HEK293 (cell line): ENCODE measurements at regions not wholly inside any gene's neighbourhood (a gene's known extent, or its start where the extent isn't known, plus 50 kb on each side); places are given as distances from the start of the nearest gene placed in this dataset.

Source experiments
- CTCF ChIA-PET: fragments of 350-600 bp; formaldehyde crosslinking; extraction: SDS; loops from one replicate; lab custom pipeline; 2021; ENCODE audit warnings: antibody characterized with exemption; lab: Yijun Ruan, JAX
- POLR2A ChIA-PET: fragments of 300-600 bp; formaldehyde crosslinking; extraction: SDS; loops from one replicate; lab custom pipeline; 2020; ENCODE audit warnings: antibody characterized with exemption, inconsistent platforms; lab: Yijun Ruan, JAX
- H3K27ac ChIP-seq: fragments of 200-500 bp; sonication (Bioruptor generic); 2 replicates; pipeline ENCODE4 v1.5.1; 2014; ENCODE audit warnings: low read depth, low read length, control low read depth, inconsistent platforms; ENCODE audit errors: extremely low read depth
- H3K36me3 ChIP-seq, 2 experiments: fragments of 200-500 bp in 1 of 2; sonication (Bioruptor generic) in 1 of 2; 1 replicate in 1 of 2; 2 replicates in 1 of 2; pipeline ENCODE4 v1.5.1; 2014 to 2017; ENCODE audit warnings: inconsistent platforms in 2 of 2, low read length in 2 of 2; ENCODE audit not compliant: control insufficient read depth in 2 of 2, insufficient read depth in 1 of 2
- H3K4me1 ChIP-seq: fragments of 200-500 bp; sonication (Bioruptor generic); 2 replicates; pipeline ENCODE4 v1.5.1; 2014; ENCODE audit warnings: mild to moderate bottlenecking, low read length, inconsistent platforms; ENCODE audit not compliant: control insufficient read depth, insufficient read depth
- H3K4me3 ChIP-seq: 2 replicates; pipeline ENCODE4 v1.5.1; 2011; ENCODE audit warnings: low read depth, mild to moderate bottlenecking, control low read depth, low read length, moderate library complexity
- H3K9me3 ChIP-seq: fragments of 200-500 bp; sonication (Bioruptor generic); 2 replicates; pipeline ENCODE4 v1.5.1; 2014; ENCODE audit warnings: low read depth, low read length, inconsistent platforms; ENCODE audit not compliant: control insufficient read depth, insufficient read depth
- BCL11A ChIP-seq: fragments of 450-650 bp; formaldehyde crosslinking; IDR thresholded peaks from 2 replicates; pipeline ENCODE4 v1.5.1; 2016; ENCODE audit warnings: low read depth, missing biosample characterization, missing genetic modification characterization
- KLF9 ChIP-seq: fragments of 450-650 bp; formaldehyde crosslinking; IDR thresholded peaks from 2 replicates; pipeline ENCODE4 v1.5.1; 2016; ENCODE audit warnings: missing biosample characterization, missing genetic modification characterization, low read depth
- MZF1 ChIP-seq: fragments of 450-650 bp; formaldehyde crosslinking; IDR thresholded peaks from 2 replicates; pipeline ENCODE4 v1.5.1; 2017; ENCODE audit warnings: missing biosample characterization, missing genetic modification characterization, borderline replicate concordance
- OSR2 ChIP-seq: fragments of 450-650 bp; formaldehyde crosslinking; IDR thresholded peaks from 2 replicates; pipeline ENCODE4 v1.5.1; 2016; ENCODE audit warnings: missing biosample characterization, missing genetic modification characterization
- OVOL3 ChIP-seq: fragments of 450-650 bp; formaldehyde crosslinking; IDR thresholded peaks from 2 replicates; pipeline ENCODE4 v1.5.1; 2016; ENCODE audit warnings: missing biosample characterization, missing genetic modification characterization
- REPIN1 ChIP-seq: fragments of 450-650 bp; formaldehyde crosslinking; IDR thresholded peaks from 2 replicates; pipeline ENCODE4 v1.5.1; 2017; ENCODE audit warnings: missing biosample characterization, missing genetic modification characterization, low read depth
- ZBTB21 ChIP-seq: fragments of 450-650 bp; formaldehyde crosslinking; IDR thresholded peaks from 2 replicates; pipeline ENCODE4 v1.5.1; 2017; ENCODE audit warnings: missing biosample characterization, missing genetic modification characterization
- ZFHX2 ChIP-seq: fragments of 450-650 bp; formaldehyde crosslinking; conservative IDR thresholded peaks from 2 replicates; pipeline ENCODE4 v1.5.1; 2016; ENCODE audit warnings: missing biosample characterization, missing genetic modification characterization
- ZNF114 ChIP-seq: fragments of 450-650 bp; formaldehyde crosslinking; IDR thresholded peaks from 2 replicates; pipeline ENCODE4 v1.5.0; 2017; ENCODE audit warnings: missing biosample characterization, missing genetic modification characterization
- ZNF16 ChIP-seq: fragments of 450-650 bp; formaldehyde crosslinking; IDR thresholded peaks from 2 replicates; pipeline ENCODE4 v1.5.1; 2016; ENCODE audit warnings: low read depth, missing biosample characterization, missing genetic modification characterization
- ZNF169 ChIP-seq: fragments of 450-650 bp; formaldehyde crosslinking; IDR thresholded peaks from 2 replicates; pipeline ENCODE4 v1.5.1; 2016; ENCODE audit warnings: missing biosample characterization, missing genetic modification characterization
- ZNF175 ChIP-seq: fragments of 450-650 bp; formaldehyde crosslinking; IDR thresholded peaks from 2 replicates; pipeline ENCODE4 v1.5.1; 2016; ENCODE audit warnings: missing biosample characterization, missing genetic modification characterization
- ZNF2 ChIP-seq: fragments of 450-650 bp; formaldehyde crosslinking; IDR thresholded peaks from 2 replicates; pipeline ENCODE4 v1.5.1; 2016; ENCODE audit warnings: missing biosample characterization, missing genetic modification characterization
- ZNF214 ChIP-seq: fragments of 450-650 bp; formaldehyde crosslinking; IDR thresholded peaks from 2 replicates; pipeline ENCODE4 v1.5.1; 2017; ENCODE audit warnings: missing biosample characterization, mild to moderate bottlenecking, missing genetic modification characterization, borderline replicate concordance
- ZNF24 ChIP-seq: fragments of 450-650 bp; formaldehyde crosslinking; IDR thresholded peaks from 2 replicates; pipeline ENCODE4 v1.5.1; 2016; ENCODE audit warnings: missing biosample characterization, missing genetic modification characterization
- ZNF274 ChIP-seq, 2 experiments: fragments of 200-500 bp in 1 of 2; fragments of 450-650 bp in 1 of 2; sonication (Bioruptor generic) in 1 of 2; formaldehyde crosslinking in 1 of 2; IDR thresholded peaks; 2 replicates each; pipeline versions ENCODE4 v1.5.1 to v1.6.1; 2014 to 2016; ENCODE audit warnings: borderline replicate concordance in 1 of 2, inconsistent platforms in 1 of 2, low read length in 1 of 2, missing biosample characterization in 1 of 2, missing genetic modification characterization in 1 of 2
- ZNF354C ChIP-seq: fragments of 450-650 bp; formaldehyde crosslinking; IDR thresholded peaks from 2 replicates; pipeline ENCODE4 v1.5.1; 2016; ENCODE audit warnings: missing biosample characterization, missing genetic modification characterization, low read depth, borderline replicate concordance
- ZNF366 ChIP-seq: fragments of 450-650 bp; formaldehyde crosslinking; conservative IDR thresholded peaks from 2 replicates; pipeline ENCODE4 v1.5.1; 2016; ENCODE audit warnings: missing biosample characterization, missing genetic modification characterization
- ZNF529 ChIP-seq: fragments of 450-650 bp; formaldehyde crosslinking; IDR thresholded peaks from 2 replicates; pipeline ENCODE4 v1.5.1; 2017; ENCODE audit warnings: missing genetic modification characterization, missing biosample characterization; ENCODE audit not compliant: insufficient replicate concordance
- ZNF544 ChIP-seq: fragments of 450-650 bp; formaldehyde crosslinking; IDR thresholded peaks from 2 replicates; pipeline ENCODE4 v1.5.0; 2017; ENCODE audit warnings: missing biosample characterization, missing genetic modification characterization
- ZNF830 ChIP-seq: fragments of 450-650 bp; IDR thresholded peaks from 2 replicates; pipeline ENCODE4 v1.5.0; 2018; ENCODE audit warnings: missing biosample characterization, missing genetic modification characterization, low read depth, mild to moderate bottlenecking, moderate library complexity
- TF ChIP-seq, protein P1 (sequence below): fragments of 450-650 bp; formaldehyde crosslinking; IDR thresholded peaks from 2 replicates; pipeline ENCODE4 v1.5.1; 2016; ENCODE audit warnings: missing biosample characterization, missing genetic modification characterization
- TF ChIP-seq, protein P2 (sequence below): fragments of 450-650 bp; formaldehyde crosslinking; IDR thresholded peaks from 2 replicates; pipeline ENCODE4 v1.5.1; 2017; ENCODE audit warnings: missing biosample characterization, missing genetic modification characterization
- TF ChIP-seq, protein P3 (sequence below): fragments of 450-650 bp; formaldehyde crosslinking; IDR thresholded peaks from 2 replicates; pipeline ENCODE4 v1.5.1; 2016; ENCODE audit warnings: missing biosample characterization, missing genetic modification characterization

DNA sequence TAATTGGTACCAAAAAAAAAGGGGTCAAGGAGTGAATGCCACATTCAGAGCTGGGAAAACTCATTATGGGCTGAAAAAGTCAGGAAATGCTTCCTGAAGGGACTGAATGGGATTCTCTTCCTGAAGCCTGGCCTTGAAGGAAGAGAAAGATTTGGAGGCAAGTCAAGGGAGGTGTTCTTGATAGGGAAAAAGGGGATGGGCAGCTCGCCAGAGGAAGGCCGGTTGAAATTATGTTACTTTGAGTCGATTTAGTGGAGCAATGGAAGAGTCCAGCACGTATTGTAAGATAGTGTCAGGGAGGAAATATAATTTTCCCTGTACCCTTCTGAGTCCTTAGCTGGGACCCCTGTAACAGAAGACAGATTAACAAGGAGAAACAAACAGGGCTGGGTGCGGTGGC lies 94.1 kb upstream of the CALM2 start:
- Histone ChIP-seq H3K4me3 (no peak overlapping the region), H3K36me3 (no peaks in the 10 kb centered on the region), H3K9me3 (no peaks in the 10 kb centered on the region), H3K27ac (no peak overlapping the region), H3K4me1 (peaks cover 4% of the 10 kb centered on the region; the same call in 1 of the 2 replicates)
- POLR2A ChIA-PET, result no interaction called here
- TF ChIP-seq ZFHX2 (no peak), ZNF274 (IDR thresholded peaks at IDR 0.05; ENCODE audit: low read length) (no peak), ZNF274 (tag by site-specific recombination; IDR thresholded peaks at IDR 0.05; ENCODE audit: borderline replicate concordance) (no peak), ZNF2 (tag by site-specific recombination) (no peak), ZNF169 (tag by site-specific recombination) (no peak), MZF1 (no peak), ZNF214 (tag by site-specific recombination) (no peak), ZNF366 (tag by site-specific recombination) (no peak), OVOL3 (tag by site-specific recombination) (no peak), ZBTB21 (tag by site-specific recombination) (no peak), ZNF529 (tag by site-specific recombination) (no peak), REPIN1 (tag by site-specific recombination) (no peak), ZNF830 (tag by site-specific recombination) (no peak), ZNF544 (tag by site-specific recombination) (no peak), ZNF175 (tag by site-specific recombination) (no peak)
- TF ChIP-seq, protein P1, sequence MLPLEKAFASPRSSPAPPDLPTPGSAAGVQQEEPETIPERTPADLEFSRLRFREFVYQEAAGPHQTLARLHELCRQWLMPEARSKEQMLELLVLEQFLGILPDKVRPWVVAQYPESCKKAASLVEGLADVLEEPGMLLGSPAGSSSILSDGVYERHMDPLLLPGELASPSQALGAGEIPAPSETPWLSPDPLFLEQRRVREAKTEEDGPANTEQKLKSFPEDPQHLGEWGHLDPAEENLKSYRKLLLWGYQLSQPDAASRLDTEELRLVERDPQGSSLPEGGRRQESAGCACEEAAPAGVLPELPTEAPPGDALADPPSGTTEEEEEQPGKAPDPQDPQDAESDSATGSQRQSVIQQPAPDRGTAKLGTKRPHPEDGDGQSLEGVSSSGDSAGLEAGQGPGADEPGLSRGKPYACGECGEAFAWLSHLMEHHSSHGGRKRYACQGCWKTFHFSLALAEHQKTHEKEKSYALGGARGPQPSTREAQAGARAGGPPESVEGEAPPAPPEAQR (tag by site-specific recombination), result no peak
- CTCF ChIA-PET, result interaction anchor here (0.6 to 4.9 kb wide), 4 partner anchors 56 to 263 kb away, joined by 3 to 33 read pairs (median 4); no protein-coding TSS in a partner anchor

DNA sequence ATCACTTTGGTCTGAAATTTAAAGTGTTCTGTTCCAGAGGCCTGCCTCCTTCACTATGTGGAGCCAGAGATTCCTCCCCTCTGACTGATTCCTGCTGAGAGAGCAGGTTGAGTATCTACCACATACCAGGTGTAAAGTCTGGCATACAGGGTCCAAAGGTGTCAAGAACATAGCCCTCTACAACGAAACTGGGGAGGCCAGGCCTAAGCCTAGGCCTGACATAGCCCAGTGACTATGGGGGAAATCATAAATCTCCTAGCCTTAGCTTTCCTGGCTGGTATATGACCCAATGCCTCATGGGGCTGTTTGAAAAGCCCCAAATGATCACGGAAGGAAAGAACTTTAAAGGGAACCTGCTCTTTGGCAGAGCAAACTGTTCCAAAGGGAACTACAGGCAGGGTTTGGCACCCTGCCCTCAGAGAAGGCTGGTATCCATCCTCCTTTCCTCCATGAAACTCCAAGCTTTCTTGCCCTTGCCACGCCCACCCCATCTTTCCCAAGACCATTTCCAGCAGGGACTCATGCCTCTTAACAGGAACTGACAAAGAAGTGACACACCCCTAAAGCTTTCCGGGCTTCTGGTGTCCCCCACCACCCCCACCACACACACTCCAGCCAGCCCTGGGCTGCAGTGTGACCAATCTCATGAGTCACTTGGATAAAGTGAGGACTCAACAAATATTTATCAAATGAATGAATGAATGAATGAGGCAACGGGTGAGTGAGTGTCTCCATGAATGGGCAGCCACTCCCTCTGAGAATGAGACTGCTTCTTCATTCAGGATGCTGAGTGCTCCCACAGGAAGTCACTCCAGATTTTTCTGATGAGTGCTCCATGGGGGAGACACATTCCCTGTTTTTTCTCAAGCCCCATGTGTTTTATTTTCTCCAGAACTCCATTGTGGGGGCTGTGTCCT lies 93.3 kb upstream of the CALM2 start:
- ChIA-PET POLR2A (no interaction called here), CTCF (interaction anchor here (0.7 to 1.4 kb wide), 6 partner anchors 9 to 279 kb away, joined by 3 to 4 read pairs (median 3); no protein-coding TSS in a partner anchor)
- no peak overlapping the region for H3K27ac ChIP-seq
- no peaks in the 10 kb centered on the region for H3K9me3 ChIP-seq
- no peaks in the 10 kb centered on the region for H3K36me3 ChIP-seq
- peaks cover 8% of the 10 kb centered on the region; the same call in 1 of the 2 replicates for H3K4me1 ChIP-seq
- H3K4me3 ChIP-seq, result no peak overlapping the region
- TF ChIP-seq, protein P2, sequence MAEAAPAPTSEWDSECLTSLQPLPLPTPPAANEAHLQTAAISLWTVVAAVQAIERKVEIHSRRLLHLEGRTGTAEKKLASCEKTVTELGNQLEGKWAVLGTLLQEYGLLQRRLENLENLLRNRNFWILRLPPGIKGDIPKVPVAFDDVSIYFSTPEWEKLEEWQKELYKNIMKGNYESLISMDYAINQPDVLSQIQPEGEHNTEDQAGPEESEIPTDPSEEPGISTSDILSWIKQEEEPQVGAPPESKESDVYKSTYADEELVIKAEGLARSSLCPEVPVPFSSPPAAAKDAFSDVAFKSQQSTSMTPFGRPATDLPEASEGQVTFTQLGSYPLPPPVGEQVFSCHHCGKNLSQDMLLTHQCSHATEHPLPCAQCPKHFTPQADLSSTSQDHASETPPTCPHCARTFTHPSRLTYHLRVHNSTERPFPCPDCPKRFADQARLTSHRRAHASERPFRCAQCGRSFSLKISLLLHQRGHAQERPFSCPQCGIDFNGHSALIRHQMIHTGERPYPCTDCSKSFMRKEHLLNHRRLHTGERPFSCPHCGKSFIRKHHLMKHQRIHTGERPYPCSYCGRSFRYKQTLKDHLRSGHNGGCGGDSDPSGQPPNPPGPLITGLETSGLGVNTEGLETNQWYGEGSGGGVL (tag by site-specific recombination), result peak; percentile 72
- TF ChIP-seq ZNF354C (tag by site-specific recombination) (no peak), BCL11A (tag by site-specific recombination) (no peak), ZNF24 (peak; percentile 42; the same call in 1 of the 2 replicates), ZNF114 (tag by site-specific recombination) (no peak), OSR2 (tag by site-specific recombination) (no peak), KLF9 (tag by site-specific recombination) (peak; percentile 61; the same call in 1 of the 2 replicates), ZNF16 (no peak)
- TF ChIP-seq, protein P3, sequence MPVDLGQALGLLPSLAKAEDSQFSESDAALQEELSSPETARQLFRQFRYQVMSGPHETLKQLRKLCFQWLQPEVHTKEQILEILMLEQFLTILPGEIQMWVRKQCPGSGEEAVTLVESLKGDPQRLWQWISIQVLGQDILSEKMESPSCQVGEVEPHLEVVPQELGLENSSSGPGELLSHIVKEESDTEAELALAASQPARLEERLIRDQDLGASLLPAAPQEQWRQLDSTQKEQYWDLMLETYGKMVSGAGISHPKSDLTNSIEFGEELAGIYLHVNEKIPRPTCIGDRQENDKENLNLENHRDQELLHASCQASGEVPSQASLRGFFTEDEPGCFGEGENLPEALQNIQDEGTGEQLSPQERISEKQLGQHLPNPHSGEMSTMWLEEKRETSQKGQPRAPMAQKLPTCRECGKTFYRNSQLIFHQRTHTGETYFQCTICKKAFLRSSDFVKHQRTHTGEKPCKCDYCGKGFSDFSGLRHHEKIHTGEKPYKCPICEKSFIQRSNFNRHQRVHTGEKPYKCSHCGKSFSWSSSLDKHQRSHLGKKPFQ (tag by site-specific recombination), result no peak
